Spinal cord (tissue), 9 donors: ENCODE measurements at regions not wholly inside any gene's neighbourhood (a gene's known extent, or its start where the extent isn't known, plus 50 kb on each side); places are given as distances from the start of the nearest gene placed in this dataset.

Experiments used
- DNase-seq, 6 donors: peaks; one replicate each; pipeline versions ENCODE4 v3.0.0 to v3.0.0-alpha.2; 2013 to 2015; ENCODE audit warnings: low spot score in 6 of 6, low read depth in 4 of 6
- H3K27ac ChIP-seq: one replicate; pipeline ENCODE4 v1.5.1; 2013; ENCODE audit warnings: low read depth, low read length, control low read depth
- H3K27me3 ChIP-seq: one replicate; pipeline ENCODE4 v1.6.1; 2013; ENCODE audit warnings: low read length; ENCODE audit not compliant: control insufficient read depth, insufficient read depth
- H3K36me3 ChIP-seq: one replicate; pipeline ENCODE4 v1.6.1; 2013; ENCODE audit warnings: low read length; ENCODE audit not compliant: control insufficient read depth, insufficient read depth
- H3K4me1 ChIP-seq: one replicate; pipeline ENCODE4 v1.6.1; 2013; ENCODE audit warnings: low read length; ENCODE audit not compliant: control insufficient read depth, insufficient read depth
- H3K4me3 ChIP-seq: one replicate; pipeline ENCODE4 v1.5.1; 2013; ENCODE audit warnings: low read depth, low read length, control low read depth
- H3K9me3 ChIP-seq: one replicate; pipeline ENCODE4 v1.6.1; 2013; ENCODE audit warnings: low read length; ENCODE audit not compliant: control insufficient read depth, insufficient read depth
- WGBS: methylation state at CpG from one replicate; pipeline ENCODE4 v1.1.5; 2013; ENCODE audit warnings: missing lambda C conversion rate; ENCODE audit not compliant: insufficient coverage; 5-methylcytosine and 5-hydroxymethylcytosine counted together
- donor health status: healthy.

DNA sequence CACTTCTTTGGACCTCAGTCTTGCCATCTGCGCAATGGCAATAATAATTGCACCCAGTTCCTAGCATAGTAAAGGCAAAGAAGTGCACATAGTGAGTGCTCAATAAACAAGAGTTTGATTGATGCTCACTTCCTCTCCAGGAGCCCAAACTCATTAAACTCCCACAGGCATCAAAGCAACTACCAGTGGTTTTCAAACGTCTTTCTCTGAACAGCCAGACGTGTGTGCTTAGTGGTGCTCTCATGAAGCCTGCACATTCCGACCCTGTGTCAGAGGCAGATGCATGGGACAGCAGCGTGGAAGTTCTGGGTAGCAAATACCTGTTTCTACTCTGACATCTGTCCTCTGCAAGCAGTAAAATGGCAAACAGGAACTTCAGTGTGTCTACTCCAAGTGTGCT, 146.3 kb upstream of the MAFB start:
- 57% methylated on average over 4 of the region's 5 CpGs for WGBS
- no peak for DNase-seq
- no peaks in the 10 kb centered on the region for H3K9me3 ChIP-seq

DNA sequence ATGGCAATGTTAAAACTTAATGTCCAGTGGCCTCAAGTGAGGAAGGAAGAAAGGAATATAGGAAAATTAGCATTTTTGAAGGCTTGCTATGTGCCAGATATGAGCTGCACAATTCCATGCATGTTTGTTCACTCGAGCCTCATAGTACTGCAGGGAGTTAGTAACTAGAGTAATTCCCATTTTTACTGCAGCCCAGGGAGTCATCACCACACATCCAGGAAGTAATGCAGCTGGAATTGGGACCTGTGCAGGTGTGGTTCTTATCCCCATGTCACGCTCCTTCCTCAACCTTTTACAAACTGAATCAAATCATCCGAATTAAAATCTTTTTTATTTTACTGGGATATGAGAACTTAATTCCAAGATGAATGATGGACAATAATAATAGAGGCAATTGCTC, 149.5 kb upstream of the MAFB start:
- Histone ChIP-seq H3K36me3 (no peaks in the 10 kb centered on the region), H3K9me3 (no peaks in the 10 kb centered on the region), H3K4me1 (peaks cover 4% of the 10 kb centered on the region), H3K4me3 (no peak overlapping the region), H3K27ac (no peak overlapping the region), H3K27me3 (peaks cover 26% of the 10 kb centered on the region)
- WGBS: no CpG with 5 or more reads among the region's 3 CpGs
- peak in 1 of 6 donors; percentile 84 for DNase-seq

More for the DNA sequence above, 146.3 kb upstream of the MAFB start:
- Histone ChIP-seq H3K4me3 (no peak overlapping the region), H3K36me3 (no peaks in the 10 kb centered on the region), H3K27me3 (peaks cover 12% of the 10 kb centered on the region), H3K4me1 (no peaks in the 10 kb centered on the region), H3K27ac (no peak overlapping the region)

DNA sequence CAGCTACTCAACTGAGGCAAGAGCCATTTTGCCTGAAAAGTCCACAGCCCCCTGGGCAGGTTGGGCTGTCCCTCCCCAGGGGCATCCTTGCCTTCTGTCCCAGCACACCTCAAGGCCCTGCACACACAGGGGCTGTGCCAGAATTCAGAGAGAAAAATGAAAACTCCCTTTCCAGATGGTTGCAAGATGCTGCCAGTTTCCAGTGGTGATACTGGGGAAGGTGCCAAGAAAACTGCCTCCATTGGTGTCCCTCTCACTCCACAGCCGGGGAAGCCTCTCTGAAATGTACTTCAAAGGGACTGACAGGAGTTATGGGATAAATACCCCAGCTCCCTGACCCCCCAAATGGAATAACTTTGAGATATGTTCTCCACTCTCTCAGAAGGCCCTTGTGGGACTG, 154.2 kb upstream of the MAFB start:
- H3K9me3 ChIP-seq: no peaks in the 10 kb centered on the region
- no peak overlapping the region for H3K4me3 ChIP-seq
- no peak overlapping the region for H3K27ac ChIP-seq
- DNase-seq: peak in 2 of 6 donors; percentile 63 to 72
- H3K4me1 ChIP-seq: peaks cover 14% of the 10 kb centered on the region
- no peaks in the 10 kb centered on the region for H3K36me3 ChIP-seq
- H3K27me3 ChIP-seq: peaks cover 13% of the 10 kb centered on the region
- WGBS: no CpG with 5 or more reads among the region's 1 CpG

DNA sequence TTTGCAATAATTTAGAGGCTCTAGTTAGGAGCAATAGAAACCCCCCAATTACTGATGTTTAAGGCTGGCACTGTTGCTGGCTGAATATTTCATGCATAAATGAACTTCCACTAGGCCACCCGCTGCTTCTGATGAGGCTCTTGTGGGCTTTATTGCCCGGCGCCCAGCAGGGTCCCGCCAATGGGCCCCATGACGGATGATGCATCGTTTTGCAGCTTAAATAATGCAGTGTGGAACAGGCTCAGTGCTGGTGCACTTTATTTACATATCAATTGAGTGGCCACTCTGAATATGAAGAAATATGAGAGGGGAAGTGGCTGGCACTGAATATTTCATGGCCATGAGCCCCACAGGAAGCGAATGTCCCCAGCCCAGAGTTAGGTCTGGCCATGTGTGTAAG, 155.3 kb upstream of the MAFB start:
- DNase-seq: peak in 4 of 6 donors; percentile 31 to 91 (median 42)
- no peaks in the 10 kb centered on the region for H3K36me3 ChIP-seq
- no peak overlapping the region for H3K27ac ChIP-seq
- H3K27me3 ChIP-seq: peaks cover 13% of the 10 kb centered on the region
- no peak overlapping the region for H3K4me3 ChIP-seq
- H3K4me1 ChIP-seq: peaks cover 19% of the 10 kb centered on the region
- H3K9me3 ChIP-seq: no peaks in the 10 kb centered on the region
- WGBS: 11% methylated on average over 4 of the region's 7 CpGs

GRCh38 chr20:40848096-40848495, 159.1 kb upstream of the MAFB start:
- DNase-seq: no peak
- Histone ChIP-seq H3K4me1 (peaks cover 18% of the 10 kb centered on the region), H3K27ac (no peak overlapping the region), H3K36me3 (no peaks in the 10 kb centered on the region), H3K4me3 (no peak overlapping the region), H3K27me3 (peaks cover 2% of the 10 kb centered on the region), H3K9me3 (no peaks in the 10 kb centered on the region)
- 35% methylated on average over 4 of the region's 11 CpGs for WGBS

DNA sequence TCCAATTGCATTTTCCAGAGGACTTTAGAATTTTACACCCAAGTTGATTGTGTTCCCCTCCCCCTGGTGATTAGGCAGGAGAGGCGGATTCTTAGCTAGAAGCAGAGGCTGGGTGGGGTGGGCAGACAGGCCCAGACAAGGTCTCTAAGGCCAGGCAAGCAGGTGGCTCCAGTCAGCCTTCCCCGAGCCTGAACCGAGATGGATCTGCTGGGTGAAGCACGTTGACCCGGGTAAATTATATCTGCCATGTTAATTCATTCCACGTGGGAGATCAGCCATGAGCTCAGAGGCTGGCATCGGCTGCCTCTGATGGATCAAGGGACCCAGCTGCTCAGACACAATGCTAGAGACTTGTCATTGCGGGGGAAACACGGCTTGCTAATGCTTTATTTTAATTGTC, 159.5 kb upstream of the MAFB start:
- peak in 2 of 6 donors; percentile 42 to 75 for DNase-seq
- Histone ChIP-seq H3K4me3 (no peak overlapping the region), H3K9me3 (no peaks in the 10 kb centered on the region), H3K36me3 (no peaks in the 10 kb centered on the region), H3K27me3 (no peaks in the 10 kb centered on the region), H3K27ac (no peak overlapping the region), H3K4me1 (peaks cover 15% of the 10 kb centered on the region)
- 39% methylated on average over 9 of the region's 9 CpGs for WGBS

DNA sequence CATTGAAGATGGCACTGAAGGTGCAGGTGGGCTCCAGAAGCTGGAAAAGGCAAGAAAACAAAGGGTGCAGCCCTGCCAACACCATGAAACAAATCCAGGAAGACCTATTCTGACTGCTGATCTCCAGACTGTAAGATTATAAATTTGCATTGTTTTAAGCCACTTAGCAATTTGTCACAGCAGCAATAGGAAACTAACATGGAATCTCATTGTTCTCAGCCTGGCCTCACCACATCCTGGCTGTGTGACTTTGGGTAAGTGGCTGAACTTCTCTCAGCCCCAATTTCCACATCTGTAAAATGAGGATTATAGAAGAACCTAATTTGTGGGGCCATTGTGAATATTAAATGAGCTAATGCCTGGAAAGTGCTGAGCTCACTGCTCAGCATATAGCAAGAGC, 160.4 kb upstream of the MAFB start:
- H3K27me3 ChIP-seq: no peaks in the 10 kb centered on the region

DNA sequence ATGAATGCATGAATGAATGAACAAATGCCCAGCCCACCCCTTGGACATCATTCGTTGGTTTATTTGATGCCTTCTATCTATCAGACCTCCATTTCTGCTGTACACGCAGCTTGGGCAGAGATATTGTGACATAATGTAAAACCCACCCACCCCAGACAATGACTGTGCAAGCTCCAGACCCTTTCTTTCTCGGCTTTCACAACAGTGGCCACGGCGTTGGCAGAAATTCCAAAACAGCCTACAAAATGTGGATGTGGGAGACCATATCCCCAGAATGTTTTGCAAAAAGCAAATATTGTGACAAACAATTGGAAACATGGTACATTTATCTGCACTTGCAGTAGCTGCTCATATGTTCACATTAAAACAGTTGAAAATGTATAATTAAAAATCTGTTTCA, 162.0 kb upstream of the MAFB start:
- no peak overlapping the region for H3K27ac ChIP-seq
- H3K27me3 ChIP-seq: no peaks in the 10 kb centered on the region
- peak in 1 of 6 donors; percentile 93 for DNase-seq
- H3K36me3 ChIP-seq: no peaks in the 10 kb centered on the region
- peaks cover 5% of the 10 kb centered on the region for H3K4me1 ChIP-seq
- 80% methylated on average over 1 of the region's 5 CpGs for WGBS
- H3K9me3 ChIP-seq: no peaks in the 10 kb centered on the region
- H3K4me3 ChIP-seq: no peak overlapping the region

More for the DNA sequence above, 160.4 kb upstream of the MAFB start:
- H3K27ac ChIP-seq: no peak overlapping the region
- H3K9me3 ChIP-seq: no peaks in the 10 kb centered on the region
- H3K4me3 ChIP-seq: no peak overlapping the region
- peaks cover 7% of the 10 kb centered on the region for H3K4me1 ChIP-seq
- no peaks in the 10 kb centered on the region for H3K36me3 ChIP-seq
- no peak for DNase-seq

DNA sequence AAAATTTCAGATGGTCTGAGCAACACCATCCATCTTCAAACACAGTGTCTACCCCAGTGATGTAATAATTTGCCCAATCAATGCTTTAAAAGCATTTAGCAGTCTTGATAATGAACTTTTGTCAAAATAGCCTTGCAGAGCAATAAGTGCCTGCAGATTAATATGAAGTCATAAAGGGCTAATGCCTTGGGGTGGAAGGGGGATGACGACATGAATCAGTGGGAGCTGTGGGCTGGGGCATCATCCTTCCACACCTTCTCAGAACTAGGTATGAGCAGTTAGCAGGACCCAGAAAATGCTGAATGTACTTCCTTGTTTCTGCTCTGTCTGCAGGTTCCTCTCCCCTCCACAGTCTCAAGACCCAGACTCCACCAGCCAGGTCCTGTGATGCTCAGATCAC, 166.2 kb upstream of the MAFB start:
- Histone ChIP-seq H3K27ac (no peak overlapping the region), H3K9me3 (no peaks in the 10 kb centered on the region), H3K4me1 (peaks cover 12% of the 10 kb centered on the region), H3K4me3 (no peak overlapping the region), H3K36me3 (no peaks in the 10 kb centered on the region), H3K27me3 (peaks cover 4% of the 10 kb centered on the region)
- no peak for DNase-seq
- no CpG with 5 or more reads among the region's 1 CpG for WGBS

DNA sequence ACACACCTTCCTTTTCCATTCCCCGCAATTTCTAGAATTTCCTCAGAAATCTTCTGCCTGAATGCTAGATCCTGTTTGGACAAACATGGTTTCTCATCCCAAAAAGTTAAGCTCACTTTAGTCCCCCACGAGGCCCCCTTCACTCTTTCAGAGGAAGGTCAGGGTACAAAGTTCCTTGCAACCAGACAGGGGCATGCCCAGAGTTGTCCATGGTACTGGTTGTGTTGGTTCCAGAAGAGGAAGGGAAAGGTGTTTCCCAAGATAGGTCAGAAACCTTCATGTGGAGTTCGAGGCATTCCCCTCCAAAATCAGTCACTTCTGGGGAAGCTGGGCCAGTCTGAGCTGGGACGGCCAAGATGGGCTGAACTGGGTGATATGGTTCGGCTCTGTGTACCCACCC, 167.6 kb upstream of the MAFB start:
- WGBS: 95% methylated on average over 2 of the region's 5 CpGs
- no peak overlapping the region for H3K27ac ChIP-seq

More for the DNA sequence above, 167.6 kb upstream of the MAFB start:
- H3K27me3 ChIP-seq: peaks cover 4% of the 10 kb centered on the region
- no peaks in the 10 kb centered on the region for H3K36me3 ChIP-seq
- H3K4me1 ChIP-seq: peaks cover 12% of the 10 kb centered on the region
- H3K4me3 ChIP-seq: no peak overlapping the region
- no peaks in the 10 kb centered on the region for H3K9me3 ChIP-seq
- DNase-seq: no peak
